ENCODE measurements at regions not wholly inside any gene's neighbourhood (a gene's known extent, or its start where the extent isn't known, plus 50 kb on each side); places are given as distances from the start of the nearest gene placed in this dataset.
"Not testable (repeated sequence)": the region's sequence is repeated elsewhere in the genome, so short reads cannot be mapped to it uniquely, and the experiment has no call there.

DNA sequence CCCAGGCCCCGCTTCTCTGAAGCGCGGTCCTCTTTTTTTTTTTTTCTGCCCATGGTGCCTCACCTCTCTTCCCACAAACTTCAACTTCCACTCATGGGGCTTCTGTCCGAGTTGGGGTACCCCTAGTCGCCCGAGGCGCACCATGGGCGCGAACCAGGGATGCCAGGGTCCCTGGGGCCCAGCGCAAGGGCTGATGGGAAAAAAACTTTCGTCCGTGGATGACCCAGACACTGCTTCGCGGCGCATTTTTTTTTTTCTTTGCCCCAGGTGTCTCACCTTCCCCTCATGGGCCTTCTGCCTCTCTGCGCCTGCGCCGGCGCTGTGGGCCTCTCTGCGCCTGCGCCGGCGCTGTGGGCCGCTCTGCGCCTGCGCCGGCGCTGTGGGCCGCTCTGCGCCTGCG, 1268.8 kb downstream of the FOXD4L5 start:
- DNase-seq: not testable (repeated sequence)

GRCh38 chr9:64015136-64015535, 1269.9 kb downstream of the FOXD4L5 start:
- DNase-seq: no peak

DNA sequence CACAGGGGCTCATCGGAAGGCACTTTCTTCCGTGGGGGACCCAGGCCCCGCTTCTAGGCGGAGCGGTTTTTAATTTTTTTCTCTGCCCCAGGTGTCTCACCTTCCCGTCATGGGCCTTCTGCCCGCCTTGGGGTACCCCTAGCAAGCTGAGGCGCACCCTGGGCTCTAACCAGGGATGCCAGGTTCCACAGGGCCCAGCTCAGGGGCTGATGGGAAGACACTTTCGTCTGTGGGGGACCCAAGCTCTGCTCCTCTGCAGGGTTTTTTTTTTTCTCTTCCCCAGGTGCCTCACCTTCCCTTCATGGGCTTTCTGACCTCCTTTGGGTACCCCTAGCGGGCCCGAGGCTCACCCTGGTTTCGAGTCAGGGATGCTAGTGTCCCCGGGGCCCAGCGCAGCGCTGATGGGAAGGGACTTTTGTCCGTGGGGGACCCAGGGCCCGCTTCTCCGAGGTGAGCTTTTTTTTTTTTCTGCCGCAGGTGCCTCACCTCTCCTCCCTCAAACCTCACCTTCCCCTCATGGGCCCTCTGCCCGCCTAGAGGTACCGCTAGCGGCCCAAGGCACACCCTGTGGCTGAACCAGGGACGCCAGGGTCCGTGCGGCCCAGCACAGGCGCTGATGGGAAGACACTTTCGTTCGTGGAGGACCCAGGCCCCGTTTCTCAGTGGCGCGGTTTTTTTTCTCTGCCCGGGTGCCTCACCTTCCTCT, 1270.5 kb downstream of the FOXD4L5 start:
- not testable (repeated sequence) for DNase-seq

DNA sequence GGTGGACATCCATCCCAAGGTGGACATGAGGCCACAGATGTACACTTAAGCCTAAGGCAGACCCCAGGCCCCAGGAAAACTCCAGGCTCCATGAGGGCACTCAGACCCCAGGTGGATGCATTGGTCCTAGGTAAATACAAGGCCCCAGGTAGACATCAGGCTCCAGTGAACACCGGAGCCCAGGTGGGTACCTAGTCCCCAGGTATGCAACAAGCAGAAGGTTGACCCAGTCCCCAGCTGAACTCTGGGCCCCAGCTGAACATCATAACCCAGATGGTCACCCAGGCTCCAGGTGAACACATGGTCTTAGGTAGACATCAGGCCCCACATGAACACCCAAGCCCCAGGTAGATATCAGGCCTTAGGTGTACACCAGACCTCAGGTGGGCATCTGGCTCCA, 1271.9 kb downstream of the FOXD4L5 start:
- not testable (repeated sequence) for DNase-seq

DNA sequence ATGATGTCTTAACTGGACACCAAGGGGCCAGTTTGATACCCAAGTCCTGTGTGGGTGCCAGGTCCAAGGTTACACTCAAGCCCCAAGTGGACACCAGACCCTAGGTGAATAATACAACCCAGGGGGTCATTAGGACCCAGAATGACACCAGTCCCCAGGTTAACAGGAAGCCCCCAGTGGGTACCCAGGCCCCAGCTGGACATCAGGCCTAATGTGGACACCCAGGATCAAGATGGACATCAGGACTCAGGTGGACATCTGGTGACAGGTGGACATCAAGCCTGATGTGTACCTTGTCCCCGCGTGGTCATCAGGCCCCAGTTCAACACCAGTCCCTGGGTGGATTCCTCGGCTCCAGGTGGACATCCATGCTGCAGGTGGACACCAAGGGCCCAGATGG, 1273.0 kb downstream of the FOXD4L5 start:
- not testable (repeated sequence) for DNase-seq

DNA sequence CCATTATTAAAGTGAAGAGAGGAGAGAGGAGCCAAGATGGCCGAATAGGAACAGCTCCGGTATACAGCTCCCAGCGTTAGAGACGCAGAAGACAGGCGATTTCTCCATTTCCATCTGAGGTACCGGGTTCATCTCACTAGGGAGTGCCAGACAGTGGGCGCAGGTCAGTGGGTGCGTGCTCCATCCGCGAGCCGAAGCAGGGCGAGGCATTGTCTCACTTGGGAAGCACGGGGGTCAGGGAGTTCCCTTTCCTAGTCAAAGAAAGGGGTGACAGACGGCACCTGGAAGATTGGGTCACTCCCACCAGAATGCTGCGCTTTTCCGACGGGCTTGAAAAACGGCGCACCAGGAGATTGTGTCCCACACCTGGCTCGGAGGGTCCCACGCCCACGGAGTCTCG, 1305.3 kb downstream of the FOXD4L5 start:
- DNase-seq: not testable (repeated sequence)
